SK-N-SH (cell line): ENCODE measurements at regions not wholly inside any gene's neighbourhood (a gene's known extent, or its start where the extent isn't known, plus 50 kb on each side); places are given as distances from the start of the nearest gene placed in this dataset.

Source experiments
- CTCF ChIA-PET: fragments of 300-600, 350-600 bp; formaldehyde crosslinking; extraction: SDS; loops from one replicate; lab custom pipeline; 2021; lab: Yijun Ruan, JAX
- POLR2A ChIA-PET: fragments of 350-600 bp; sonication (Branson Sonifier 250); formaldehyde crosslinking; extraction: SDS; loops from one replicate; lab custom pipeline; 2020; ENCODE audit warnings: antibody characterized with exemption, inconsistent platforms; lab: Yijun Ruan, JAX
- DNase-seq: peaks from one replicate; pipeline ENCODE4 v3.0.0; 2012
- H2AFZ ChIP-seq: fragments of 200-600 bp; sonication (generic); 2 replicates; pipeline ENCODE4 v1.8.1; 2016; ENCODE audit warnings: antibody characterized with exemption, mild to moderate bottlenecking, low read depth
- H3F3A ChIP-seq: fragments of 200-600 bp; sonication (generic); replicated peaks from 2 replicates; pipeline ENCODE3; 2016; ENCODE audit warnings: antibody characterized with exemption, mild to moderate bottlenecking; ENCODE audit not compliant: insufficient read depth
- H3K27ac ChIP-seq, 2 experiments: fragments of 200-500 bp in 1 of 2; fragments of 200-600 bp in 1 of 2; sonication (Bioruptor generic) in 1 of 2; sonication (generic), shearing (Covaris generic) in 1 of 2; 2 replicates each; pipeline versions ENCODE4 v1.5.1 to v1.6.1; 2014 to 2016; ENCODE audit warnings: low read depth in 2 of 2, inconsistent platforms in 1 of 2, low read length in 1 of 2, mild to moderate bottlenecking in 1 of 2, mixed read lengths in 1 of 2
- H3K27me3 ChIP-seq: fragments of 200-600 bp; sonication (generic), shearing (Covaris generic); 2 replicates; pipeline ENCODE4 v1.6.1; 2016; ENCODE audit warnings: mixed run types; ENCODE audit not compliant: insufficient read depth
- H3K36me3 ChIP-seq, 2 experiments: fragments of 200-500 bp in 1 of 2; fragments of 200-600 bp in 1 of 2; sonication (Bioruptor generic) in 1 of 2; sonication (generic) in 1 of 2; replicated peaks in 1 of 2; 2 replicates each; pipeline versions ENCODE3 to v1.5.1; 2014 to 2016; ENCODE audit warnings: low read length in 1 of 2, mild to moderate bottlenecking in 1 of 2; ENCODE audit not compliant: insufficient read depth in 2 of 2, control insufficient read depth in 1 of 2
- H3K4me1 ChIP-seq, 2 experiments: fragments of 200-500 bp in 1 of 2; fragments of 200-600 bp in 1 of 2; sonication (Bioruptor generic) in 1 of 2; sonication (generic), shearing (Covaris generic) in 1 of 2; 2 replicates each; pipeline versions ENCODE4 v1.5.1 to v1.6.1; 2014 to 2016; ENCODE audit warnings: low read depth in 1 of 2, low read length in 1 of 2, mixed run types in 1 of 2; ENCODE audit not compliant: insufficient read depth in 2 of 2, control insufficient read depth in 1 of 2
- H3K4me2 ChIP-seq: fragments of 200-600 bp; sonication (generic), shearing (Covaris generic); 2 replicates; pipeline ENCODE4 v1.6.1; 2017; ENCODE audit warnings: mixed run types
- H3K4me3 ChIP-seq, 2 experiments: fragments of 200-500 bp in 1 of 2; fragments of 200-600 bp in 1 of 2; sonication (Bioruptor generic) in 1 of 2; sonication (generic), shearing (Covaris generic) in 1 of 2; 2 replicates each; pipeline versions ENCODE4 v1.5.1 to v1.8.1; 2014 to 2016; ENCODE audit warnings: low read depth in 2 of 2, inconsistent platforms in 1 of 2, low read length in 1 of 2, mild to moderate bottlenecking in 1 of 2, mixed read lengths in 1 of 2, moderate library complexity in 1 of 2
- H3K79me2 ChIP-seq: fragments of 200-600 bp; sonication (generic); 2 replicates; pipeline ENCODE4 v1.8.1; 2017; ENCODE audit warnings: mild to moderate bottlenecking; ENCODE audit not compliant: insufficient read depth
- H3K9ac ChIP-seq: fragments of 200-600 bp; sonication (generic); 2 replicates; pipeline ENCODE4 v1.6.1; 2017; ENCODE audit warnings: mixed run types
- H3K9me2 ChIP-seq: fragments of 200-600 bp; sonication (generic); 2 replicates; pipeline ENCODE4 v1.6.1; 2017; ENCODE audit warnings: mixed run types
- H3K9me3 ChIP-seq: fragments of 200-600 bp; sonication (generic); 2 replicates; pipeline ENCODE4 v1.6.1; 2017; ENCODE audit warnings: mixed run types, mild to moderate bottlenecking, moderate library complexity
- H4K20me1 ChIP-seq: fragments of 200-600 bp; sonication (generic); 2 replicates; pipeline ENCODE4 v1.6.1; 2017; ENCODE audit warnings: mild to moderate bottlenecking, mixed run types; ENCODE audit not compliant: insufficient read depth
- ELF1 ChIP-seq: IDR thresholded peaks from 2 replicates; pipeline ENCODE4 v1.4.0; 2012
- EP300 ChIP-seq, 2 experiments: IDR thresholded peaks; 2 replicates each; pipeline versions ENCODE4 v1.4.0 to v1.6.1; 2012; ENCODE audit warnings: borderline replicate concordance in 1 of 2, low read depth in 1 of 2, low read length in 1 of 2
- FOSL2 ChIP-seq: IDR thresholded peaks from 2 replicates; pipeline ENCODE4 v1.4.0; 2012; ENCODE audit warnings: low read depth, mild to moderate bottlenecking, moderate library complexity, borderline replicate concordance
- FOXJ3 ChIP-seq: sonication (generic); formaldehyde crosslinking; IDR thresholded peaks from 2 replicates; pipeline ENCODE4 v1.5.1; 2020; ENCODE audit warnings: mild to moderate bottlenecking, missing genetic modification reagents
- GABPA ChIP-seq: IDR thresholded peaks from 2 replicates; pipeline ENCODE4 v1.4.0; 2012; ENCODE audit warnings: low read depth, mild to moderate bottlenecking
- NFIC ChIP-seq: IDR thresholded peaks from 2 replicates; pipeline ENCODE4 v1.4.0; 2012; ENCODE audit warnings: borderline replicate concordance
- NRF1 ChIP-seq: IDR thresholded peaks from 2 replicates; pipeline ENCODE4 v1.6.1; 2012; ENCODE audit warnings: low read depth, mild to moderate bottlenecking, low read length
- POLR2AphosphoS5 ChIP-seq: IDR thresholded peaks from 2 replicates; pipeline ENCODE4 v1.6.1; 2012; ENCODE audit warnings: low read depth, low read length
- RAD21 ChIP-seq: IDR thresholded peaks from 2 replicates; pipeline ENCODE4 v1.6.1; 2012; ENCODE audit warnings: mild to moderate bottlenecking, low read length
- RFX5 ChIP-seq: IDR thresholded peaks from 2 replicates; pipeline ENCODE4 v1.6.1; 2012; ENCODE audit warnings: mild to moderate bottlenecking, improper control_type of control experiment, low read length
- RXRA ChIP-seq: IDR thresholded peaks from 2 replicates; pipeline ENCODE4 v1.4.0; 2012; ENCODE audit warnings: low read depth, mild to moderate bottlenecking, borderline replicate concordance
- SIN3A ChIP-seq: IDR thresholded peaks from 2 replicates; pipeline ENCODE4 v1.6.1; 2012; ENCODE audit warnings: low read depth, mild to moderate bottlenecking, low read length, moderate library complexity, borderline replicate concordance
- TCF12 ChIP-seq: IDR thresholded peaks from 2 replicates; pipeline ENCODE4 v1.4.0; 2012
- YY1 ChIP-seq: IDR thresholded peaks from 2 replicates; pipeline ENCODE4 v1.4.0; 2012; ENCODE audit warnings: low read depth, mild to moderate bottlenecking
- WGBS: methylation state at CpG from one replicate; pipeline ENCODE4 v1.1.6; 2017; ENCODE audit warnings: low lambda C conversion rate; 5-methylcytosine and 5-hydroxymethylcytosine counted together
- TF ChIP-seq, protein P1 (sequence below): IDR thresholded peaks from 2 replicates; pipeline ENCODE4 v1.6.1; 2012; ENCODE audit warnings: mild to moderate bottlenecking, low read depth, low read length, moderate library complexity
- TF ChIP-seq, protein P2 (sequence below): IDR thresholded peaks from 2 replicates; pipeline ENCODE4 v1.4.0; 2012; ENCODE audit warnings: low read depth
- TF ChIP-seq, protein P3 (sequence below): IDR thresholded peaks from 2 replicates; pipeline ENCODE4 v1.4.0; 2012; ENCODE audit warnings: low read depth, borderline replicate concordance

DNA sequence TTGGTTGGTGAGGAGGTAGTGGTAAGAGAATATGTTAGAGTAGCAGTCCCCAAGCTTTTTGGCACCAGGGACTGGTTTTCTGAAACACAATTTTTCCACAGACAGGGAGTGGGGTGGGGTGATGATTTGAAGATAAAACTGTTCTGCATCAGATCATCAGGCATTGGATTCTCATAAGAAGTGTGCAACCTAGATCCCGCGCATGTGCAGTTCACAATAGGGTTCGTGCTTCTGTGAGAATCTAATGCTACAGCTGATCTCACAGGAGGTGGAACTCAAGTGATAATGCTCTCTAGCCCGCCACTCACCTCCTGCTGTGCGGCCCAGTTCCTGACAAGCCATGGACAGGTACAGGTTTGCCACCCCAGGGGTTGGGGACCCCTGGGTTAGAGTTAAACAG lies 423.3 kb downstream of the GPAT3 start:
- H3K4me3 ChIP-seq, result no peak overlapping the region
- no peaks in the 10 kb centered on the region for H3K9me2 ChIP-seq
- DNase-seq, result no peak
- no peak overlapping the region for H3K4me2 ChIP-seq
- H3K36me3 ChIP-seq, result no peaks in the 10 kb centered on the region
- H3K27ac ChIP-seq, result no peak overlapping the region
- H3K27me3 ChIP-seq, result peaks cover 8% of the 10 kb centered on the region; the same call in 1 of the 2 replicates
- POLR2A ChIA-PET, result no interaction called here
- no peaks in the 10 kb centered on the region for H3K4me1 ChIP-seq
- TF ChIP-seq NRF1, result no peak
- TF ChIP-seq NFIC, result no peak
- TF ChIP-seq EP300 (IDR thresholded peaks at IDR 0.05; ENCODE audit: borderline replicate concordance in 1 of 2, low read depth in 1 of 2, low read length in 1 of 2), result no peak
- no peak for TF ChIP-seq SIN3A
- TF ChIP-seq RFX5, result no peak
- TF ChIP-seq GABPA, result no peak
- no peak for TF ChIP-seq RXRA
- TF ChIP-seq POLR2AphosphoS5, result no peak
- TF ChIP-seq ELF1, result no peak
- TF ChIP-seq TCF12, result no peak
- no peaks in the 10 kb centered on the region for H4K20me1 ChIP-seq
- no peaks in the 10 kb centered on the region for H3F3A ChIP-seq
- whole genome bisulfite sequencing, result 17% methylated on average over 2 of the region's 5 CpGs
- CTCF ChIA-PET, result no interaction called here
- no peak overlapping the region for H2AFZ ChIP-seq
- H3K9ac ChIP-seq, result no peak overlapping the region
- no peaks in the 10 kb centered on the region for H3K79me2 ChIP-seq
- H3K9me3 ChIP-seq, result no peaks in the 10 kb centered on the region

- TF ChIP-seq GABPA, result no peak
- TF ChIP-seq, protein P1, sequence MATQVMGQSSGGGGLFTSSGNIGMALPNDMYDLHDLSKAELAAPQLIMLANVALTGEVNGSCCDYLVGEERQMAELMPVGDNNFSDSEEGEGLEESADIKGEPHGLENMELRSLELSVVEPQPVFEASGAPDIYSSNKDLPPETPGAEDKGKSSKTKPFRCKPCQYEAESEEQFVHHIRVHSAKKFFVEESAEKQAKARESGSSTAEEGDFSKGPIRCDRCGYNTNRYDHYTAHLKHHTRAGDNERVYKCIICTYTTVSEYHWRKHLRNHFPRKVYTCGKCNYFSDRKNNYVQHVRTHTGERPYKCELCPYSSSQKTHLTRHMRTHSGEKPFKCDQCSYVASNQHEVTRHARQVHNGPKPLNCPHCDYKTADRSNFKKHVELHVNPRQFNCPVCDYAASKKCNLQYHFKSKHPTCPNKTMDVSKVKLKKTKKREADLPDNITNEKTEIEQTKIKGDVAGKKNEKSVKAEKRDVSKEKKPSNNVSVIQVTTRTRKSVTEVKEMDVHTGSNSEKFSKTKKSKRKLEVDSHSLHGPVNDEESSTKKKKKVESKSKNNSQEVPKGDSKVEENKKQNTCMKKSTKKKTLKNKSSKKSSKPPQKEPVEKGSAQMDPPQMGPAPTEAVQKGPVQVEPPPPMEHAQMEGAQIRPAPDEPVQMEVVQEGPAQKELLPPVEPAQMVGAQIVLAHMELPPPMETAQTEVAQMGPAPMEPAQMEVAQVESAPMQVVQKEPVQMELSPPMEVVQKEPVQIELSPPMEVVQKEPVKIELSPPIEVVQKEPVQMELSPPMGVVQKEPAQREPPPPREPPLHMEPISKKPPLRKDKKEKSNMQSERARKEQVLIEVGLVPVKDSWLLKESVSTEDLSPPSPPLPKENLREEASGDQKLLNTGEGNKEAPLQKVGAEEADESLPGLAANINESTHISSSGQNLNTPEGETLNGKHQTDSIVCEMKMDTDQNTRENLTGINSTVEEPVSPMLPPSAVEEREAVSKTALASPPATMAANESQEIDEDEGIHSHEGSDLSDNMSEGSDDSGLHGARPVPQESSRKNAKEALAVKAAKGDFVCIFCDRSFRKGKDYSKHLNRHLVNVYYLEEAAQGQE, result no peak
- TF ChIP-seq FOSL2, result no peak
- no peak for TF ChIP-seq RFX5
- TF ChIP-seq, protein P2, sequence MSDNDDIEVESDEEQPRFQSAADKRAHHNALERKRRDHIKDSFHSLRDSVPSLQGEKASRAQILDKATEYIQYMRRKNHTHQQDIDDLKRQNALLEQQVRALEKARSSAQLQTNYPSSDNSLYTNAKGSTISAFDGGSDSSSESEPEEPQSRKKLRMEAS, result no peak
- TF ChIP-seq, protein P3, sequence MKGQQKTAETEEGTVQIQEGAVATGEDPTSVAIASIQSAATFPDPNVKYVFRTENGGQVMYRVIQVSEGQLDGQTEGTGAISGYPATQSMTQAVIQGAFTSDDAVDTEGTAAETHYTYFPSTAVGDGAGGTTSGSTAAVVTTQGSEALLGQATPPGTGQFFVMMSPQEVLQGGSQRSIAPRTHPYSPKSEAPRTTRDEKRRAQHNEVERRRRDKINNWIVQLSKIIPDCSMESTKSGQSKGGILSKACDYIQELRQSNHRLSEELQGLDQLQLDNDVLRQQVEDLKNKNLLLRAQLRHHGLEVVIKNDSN, result no peak
- TF ChIP-seq FOXJ3 (CRISPR knock-in tag), result no peak
- no peak for TF ChIP-seq YY1
- TF ChIP-seq RAD21, result no peak
- no peak for TF ChIP-seq EP300 (IDR thresholded peaks at IDR 0.05; ENCODE audit: borderline replicate concordance in 1 of 2, low read depth in 1 of 2, low read length in 1 of 2)
- no peak overlapping the region for H3K4me3 ChIP-seq
- no peaks in the 10 kb centered on the region for H3K79me2 ChIP-seq
- no peak overlapping the region for H3K27ac ChIP-seq
- H3K27me3 ChIP-seq, result no peaks in the 10 kb centered on the region
- DNase-seq, result no peak
- H4K20me1 ChIP-seq, result no peaks in the 10 kb centered on the region
- no peaks in the 10 kb centered on the region for H3K4me1 ChIP-seq
- POLR2A ChIA-PET, result no interaction called here
- CTCF ChIA-PET, result no interaction called here
- H3K9me2 ChIP-seq, result no peaks in the 10 kb centered on the region
- H3K4me2 ChIP-seq, result no peak overlapping the region
- no peaks in the 10 kb centered on the region for H3K36me3 ChIP-seq
- no peaks in the 10 kb centered on the region for H3F3A ChIP-seq
- 0% methylated on average over 3 of the region's 3 CpGs for WGBS
- H2AFZ ChIP-seq, result no peak overlapping the region
- no peaks in the 10 kb centered on the region for H3K9me3 ChIP-seq
- H3K9ac ChIP-seq, result no peak overlapping the region
These were observed 411.9 kb downstream of the GPAT3 start for GRCh38 chr4:83947830-83948193.
